GM10248 (cell line): ENCODE measurements at regions not wholly inside any gene's neighbourhood (a gene's known extent, or its start where the extent isn't known, plus 50 kb on each side); places are given as distances from the start of the nearest gene placed in this dataset.

Source experiments
- CTCF ChIA-PET: fragments of 300-600 bp; sonication (Branson Sonifier 250); formaldehyde crosslinking; extraction: SDS; loops from one replicate; lab custom pipeline; 2021; ENCODE audit warnings: antibody characterized with exemption; lab: Yijun Ruan, JAX
- POLR2A ChIA-PET: fragments of 350-650 bp; sonication (Branson Sonifier 250); formaldehyde crosslinking; extraction: SDS; loops from one replicate; lab custom pipeline; 2020; ENCODE audit warnings: antibody characterized with exemption; lab: Yijun Ruan, JAX
- DNase-seq: peaks from one replicate; pipeline ENCODE4 v3.0.0; 2012; ENCODE audit errors: extremely low spot score
- TF ChIP-seq, protein P1 (sequence below): IDR thresholded peaks from 2 replicates; pipeline ENCODE4 v1.5.1; 2012; ENCODE audit warnings: mild to moderate bottlenecking, low read depth; ENCODE audit errors: extremely low read depth, missing control alignments, control extremely low read depth

- POLR2A ChIA-PET = no interaction called here
- CTCF ChIA-PET = interaction anchor here (1.0 to 1.1 kb wide), 2 partner anchors 11 to 12 kb away, joined by 3 read pairs; no protein-coding TSS in a partner anchor
- TF ChIP-seq, protein P1, sequence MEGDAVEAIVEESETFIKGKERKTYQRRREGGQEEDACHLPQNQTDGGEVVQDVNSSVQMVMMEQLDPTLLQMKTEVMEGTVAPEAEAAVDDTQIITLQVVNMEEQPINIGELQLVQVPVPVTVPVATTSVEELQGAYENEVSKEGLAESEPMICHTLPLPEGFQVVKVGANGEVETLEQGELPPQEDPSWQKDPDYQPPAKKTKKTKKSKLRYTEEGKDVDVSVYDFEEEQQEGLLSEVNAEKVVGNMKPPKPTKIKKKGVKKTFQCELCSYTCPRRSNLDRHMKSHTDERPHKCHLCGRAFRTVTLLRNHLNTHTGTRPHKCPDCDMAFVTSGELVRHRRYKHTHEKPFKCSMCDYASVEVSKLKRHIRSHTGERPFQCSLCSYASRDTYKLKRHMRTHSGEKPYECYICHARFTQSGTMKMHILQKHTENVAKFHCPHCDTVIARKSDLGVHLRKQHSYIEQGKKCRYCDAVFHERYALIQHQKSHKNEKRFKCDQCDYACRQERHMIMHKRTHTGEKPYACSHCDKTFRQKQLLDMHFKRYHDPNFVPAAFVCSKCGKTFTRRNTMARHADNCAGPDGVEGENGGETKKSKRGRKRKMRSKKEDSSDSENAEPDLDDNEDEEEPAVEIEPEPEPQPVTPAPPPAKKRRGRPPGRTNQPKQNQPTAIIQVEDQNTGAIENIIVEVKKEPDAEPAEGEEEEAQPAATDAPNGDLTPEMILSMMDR = no peak
- DNase-seq = no peak
Measured at GRCh38 chr2:125037135-125037653, 1012.1 kb downstream of the CNTNAP5 start.

DNA sequence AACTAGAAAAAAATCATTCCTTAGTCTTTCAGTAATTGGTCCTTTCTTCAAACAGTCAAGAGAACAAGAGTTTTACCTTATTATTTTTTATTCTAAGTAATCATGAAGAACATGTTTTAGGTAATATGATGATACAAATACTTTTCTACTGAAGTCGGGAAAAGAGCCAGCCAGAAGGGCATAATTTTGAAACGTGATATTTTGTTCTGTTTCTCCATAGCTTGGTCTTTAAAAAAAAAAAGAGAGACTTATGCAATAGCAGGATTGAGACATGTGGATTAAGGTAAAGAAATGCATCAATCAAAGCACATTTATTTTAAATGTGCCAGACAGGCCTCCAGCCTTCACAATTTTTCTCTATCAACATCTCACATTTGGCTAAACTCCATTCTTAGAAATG, 1016.8 kb downstream of the CNTNAP5 start:
- TF ChIP-seq, protein P1 = no peak
- ChIA-PET CTCF (no interaction called here), POLR2A (no interaction called here)
- no peak for DNase-seq

DNA sequence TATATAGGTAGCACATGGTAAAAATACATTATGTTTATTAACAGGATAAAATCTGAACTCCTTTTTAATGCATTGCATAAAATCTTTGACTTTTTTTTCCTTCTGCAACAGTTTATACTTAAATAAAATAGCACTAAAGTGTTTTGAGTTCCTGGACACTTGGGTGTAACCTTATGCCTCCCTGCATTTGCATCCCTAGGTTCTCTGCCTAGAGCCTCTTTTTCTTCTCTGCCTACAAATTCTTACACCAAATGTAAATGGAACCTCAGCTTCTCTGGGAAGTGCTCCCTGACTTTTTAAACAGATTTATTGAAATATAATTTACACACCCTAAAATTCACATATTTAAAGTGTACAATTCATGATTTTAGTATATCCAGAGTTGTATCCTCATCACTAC, 1017.6 kb downstream of the CNTNAP5 start:
- ChIA-PET POLR2A (no interaction called here), CTCF (no interaction called here)
- TF ChIP-seq, protein P1 = no peak
- no peak for DNase-seq

- no peak for DNase-seq
- CTCF ChIA-PET = no interaction called here
- TF ChIP-seq, protein P1 = no peak
- POLR2A ChIA-PET = no interaction called here
Measured at GRCh38 chr2:125070726-125071505, 1045.8 kb downstream of the CNTNAP5 start.

GRCh38 chr2:125073440-125073839, 1048.4 kb downstream of the CNTNAP5 start:
- TF ChIP-seq, protein P1 = no peak
- ChIA-PET POLR2A (no interaction called here), CTCF (no interaction called here)
- DNase-seq = no peak

DNA sequence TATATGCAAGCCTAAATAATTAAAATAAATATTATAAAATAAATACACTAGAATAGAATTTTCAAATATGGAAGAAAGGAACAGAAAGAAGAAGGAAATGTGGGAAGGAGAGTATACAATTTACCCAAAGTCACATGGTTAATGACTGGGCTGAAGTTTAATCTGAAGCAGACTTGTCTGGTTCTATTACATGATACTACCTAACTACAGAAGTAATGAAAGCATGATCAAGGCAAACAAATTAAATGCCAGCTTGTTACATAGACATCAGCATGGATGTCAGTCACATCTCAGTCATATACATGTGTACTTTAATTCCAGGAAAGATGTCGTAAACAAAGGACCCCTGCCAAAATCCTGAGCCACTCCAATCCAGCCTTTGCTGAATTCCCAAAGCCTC, 1060.8 kb downstream of the CNTNAP5 start:
- no peak for DNase-seq
- TF ChIP-seq, protein P1 = no peak
- ChIA-PET CTCF (interaction anchor here (2.4 kb wide), 1 partner anchor 22 kb away, joined by 6 read pairs; no protein-coding TSS in a partner anchor), POLR2A (no interaction called here)
